Pancreas (tissue), 10 donors: ENCODE measurements at regions not wholly inside any gene's neighbourhood (a gene's known extent, or its start where the extent isn't known, plus 50 kb on each side); places are given as distances from the start of the nearest gene placed in this dataset.
"Not testable (repeated sequence)": the region's sequence is repeated elsewhere in the genome, so short reads cannot be mapped to it uniquely, and the experiment has no call there.

ENCODE experiments used
- ATAC-seq, 4 donors: fragments of 200-7000 bp; cut with Tn5 transposase; one replicate each; pipeline versions ENCODE4 v1.8.0 to v1.9.1; 2020; ENCODE audit warnings: mild to moderate bottlenecking in 4 of 4, moderate library complexity in 4 of 4
- DNase-seq, 6 donors: peaks; one replicate each; pipeline ENCODE4 v3.0.0-alpha.2; 2020
- FAIRE-seq: peaks from 2 replicates; lab custom pipeline; 2012; peaks lifted over from hg19 to GRCh38; lab: Jason Lieb, UNC
- H3K27ac ChIP-seq, 4 donors: fragments of 200-600 bp; sonication (generic); 1 replicate in 3 of 4; 2 replicates in 1 of 4; pipeline versions ENCODE4 v1.5.0 to v1.8.0; 2020
- H3K27me3 ChIP-seq, 4 donors: fragments of 200-600 bp; one replicate each; pipeline ENCODE4 v1.8.0; 2021
- H3K36me3 ChIP-seq, 3 donors: fragments of 200-600 bp; sonication (generic) in 1 of 3; one replicate each; pipeline versions ENCODE4 v1.5.0 to v1.8.0; 2020 to 2021
- H3K4me1 ChIP-seq, 3 donors: fragments of 200-600 bp; one replicate each; pipeline ENCODE4 v1.8.0; 2021
- H3K4me3 ChIP-seq, 4 donors: fragments of 200-600 bp; sonication (generic) in 2 of 4; one replicate each; pipeline versions ENCODE4 v1.5.0 to v1.8.0; 2020 to 2021
- H3K9me3 ChIP-seq, 4 donors: fragments of 200-600 bp; one replicate each; pipeline ENCODE4 v1.8.0; 2021
- WGBS, 2 donors: extraction: QIAGEN DNeasy Blood & Tissue Kit; methylation state at CpG; one replicate each; pipeline ENCODE4 v1.1.7; 2013; 5-methylcytosine and 5-hydroxymethylcytosine counted together
- intact Hi-C, 3 donors: fragments of 100-400 bp; cut with DNase I; formaldehyde crosslinking; loops; one replicate each; pipeline versions ENCODE4 v1.11.1 to v1.14.2; 2022
- TF ChIP-seq, protein P1 (sequence below), 4 donors: fragments of 200-600 bp; sonication (generic) in 3 of 4; IDR thresholded peaks; one replicate each; pipeline versions ENCODE4 v1.5.0 to v1.8.0; 2021; ENCODE audit warnings: antibody characterized with exemption in 4 of 4
- donor health status: healthy with polysubstance abuse.
- donor health status: DM: no; HTN: no; CAD: no; lungs with moderate emphysema.
- donor health status: DM: no; HTN: no; CAD: no.
- donor health status: control.
- donor health status: control.
- donor health status: Bipolar disorder and iron deficiency.
- donor health status: DM: yes; HTN: yes; CAD: no.
- donor health status: DM: no; HTN: no; CAD: no.
- donor health status: DM: no; HTN: no; CAD: no.
- donor health status: DM: yes; HTN: yes; CAD: no.

DNA sequence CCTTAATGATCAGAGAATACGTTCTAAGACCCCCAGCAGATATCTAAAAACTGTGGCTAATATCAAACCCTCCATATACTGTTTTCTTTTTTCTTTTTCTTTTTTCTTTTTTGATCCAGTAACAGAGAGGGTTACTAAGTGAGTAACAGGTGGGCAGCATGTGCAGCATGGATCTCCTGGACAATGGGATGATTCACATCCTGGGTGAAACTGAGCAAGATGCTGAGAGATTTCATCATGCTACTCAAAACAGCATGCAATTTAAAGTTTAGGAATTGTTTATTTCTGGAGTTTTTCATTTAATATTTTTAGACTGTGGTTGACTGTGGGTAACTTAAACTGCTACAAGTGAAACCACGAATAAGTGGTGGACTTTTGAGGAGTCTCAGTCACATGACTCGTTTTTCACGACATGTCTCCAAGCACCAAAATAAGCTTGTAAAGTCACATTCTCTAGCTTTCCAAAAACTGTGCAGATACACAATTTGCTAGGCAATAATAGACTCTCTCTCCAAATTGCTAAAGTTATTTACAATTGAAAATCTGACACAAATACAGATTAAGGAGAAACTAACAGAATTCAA, 716.2 kb downstream of the NXPH1 start:
- no peak for FAIRE-seq
- H3K27ac ChIP-seq, result no peak overlapping the region
- H3K36me3 ChIP-seq, result no peaks in the 10 kb centered on the region
- no peak for ATAC-seq
- TF ChIP-seq, protein P1, sequence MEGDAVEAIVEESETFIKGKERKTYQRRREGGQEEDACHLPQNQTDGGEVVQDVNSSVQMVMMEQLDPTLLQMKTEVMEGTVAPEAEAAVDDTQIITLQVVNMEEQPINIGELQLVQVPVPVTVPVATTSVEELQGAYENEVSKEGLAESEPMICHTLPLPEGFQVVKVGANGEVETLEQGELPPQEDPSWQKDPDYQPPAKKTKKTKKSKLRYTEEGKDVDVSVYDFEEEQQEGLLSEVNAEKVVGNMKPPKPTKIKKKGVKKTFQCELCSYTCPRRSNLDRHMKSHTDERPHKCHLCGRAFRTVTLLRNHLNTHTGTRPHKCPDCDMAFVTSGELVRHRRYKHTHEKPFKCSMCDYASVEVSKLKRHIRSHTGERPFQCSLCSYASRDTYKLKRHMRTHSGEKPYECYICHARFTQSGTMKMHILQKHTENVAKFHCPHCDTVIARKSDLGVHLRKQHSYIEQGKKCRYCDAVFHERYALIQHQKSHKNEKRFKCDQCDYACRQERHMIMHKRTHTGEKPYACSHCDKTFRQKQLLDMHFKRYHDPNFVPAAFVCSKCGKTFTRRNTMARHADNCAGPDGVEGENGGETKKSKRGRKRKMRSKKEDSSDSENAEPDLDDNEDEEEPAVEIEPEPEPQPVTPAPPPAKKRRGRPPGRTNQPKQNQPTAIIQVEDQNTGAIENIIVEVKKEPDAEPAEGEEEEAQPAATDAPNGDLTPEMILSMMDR (IDR thresholded peaks at IDR 0.05), result no peak
- H3K9me3 ChIP-seq, result no peaks in the 10 kb centered on the region
- intact Hi-C loops, result no loop called here
- H3K4me1 ChIP-seq, result no peaks in the 10 kb centered on the region
- no peak overlapping the region for H3K4me3 ChIP-seq
- no peaks in the 10 kb centered on the region for H3K27me3 ChIP-seq
- 35 to 69% methylated on average over 4 of the region's 4 CpGs for WGBS, 2 donors
- DNase-seq, result no peak

DNA sequence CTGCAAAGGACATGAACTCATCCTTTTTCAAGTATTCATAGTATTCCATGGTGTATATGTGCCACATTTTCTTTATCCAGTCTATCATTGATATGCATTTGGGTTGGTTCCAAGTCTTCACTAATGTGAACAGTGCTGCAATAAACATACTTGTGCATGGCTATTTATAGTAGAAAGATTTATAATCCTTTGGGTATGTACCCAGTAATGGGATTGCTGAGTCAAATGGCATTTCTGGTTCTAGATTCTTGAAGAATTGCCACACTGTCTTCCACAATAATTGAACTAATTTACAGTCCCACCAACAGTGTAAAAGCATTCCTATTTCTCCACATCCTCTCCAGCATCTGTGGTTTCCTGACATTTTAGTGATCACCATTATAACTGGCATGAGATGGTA, 730.3 kb downstream of the NXPH1 start:
- intact Hi-C loops, DNase-seq, H3K27me3 ChIP-seq, H3K4me1 ChIP-seq, H3K9me3 ChIP-seq, H3K4me3 ChIP-seq, H3K27ac ChIP-seq, FAIRE-seq, ATAC-seq, H3K36me3 ChIP-seq: not testable (repeated sequence)

DNA sequence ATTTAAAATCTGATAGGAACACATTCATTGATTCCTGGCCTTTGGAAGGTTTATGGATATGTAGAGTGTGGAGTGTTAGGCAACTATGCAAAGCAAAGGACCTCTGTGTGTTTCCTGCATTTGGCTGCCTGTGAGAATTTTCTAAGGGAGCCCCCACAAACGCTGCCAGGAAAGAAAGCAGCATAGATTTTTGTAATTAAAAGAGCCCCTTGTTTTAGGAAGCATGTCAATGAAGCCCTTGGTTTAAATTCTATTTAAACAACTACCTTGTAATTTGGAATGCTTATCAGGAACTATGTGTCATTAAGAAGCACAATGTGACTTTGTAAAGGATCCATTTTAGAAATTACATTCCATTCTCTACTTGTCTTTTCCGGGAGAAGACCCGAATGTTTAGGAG, 742.5 kb downstream of the NXPH1 start:
- TF ChIP-seq, protein P1 (IDR thresholded peaks at IDR 0.05), result no peak
- DNase-seq (no peak), FAIRE-seq (no peak), ATAC-seq (no peak)
- intact Hi-C loops, result no loop called here
- WGBS, 2 donors, result 10 to 11% methylated on average over 3 of the region's 3 CpGs
- Histone ChIP-seq H3K27me3 (peaks cover 0 to 3% (median 0%) of the 10 kb centered on the region in 4 donors), H3K4me3 (no peak overlapping the region), H3K9me3 (no peaks in the 10 kb centered on the region), H3K36me3 (no peaks in the 10 kb centered on the region), H3K4me1 (no peaks in the 10 kb centered on the region), H3K27ac (no peak overlapping the region)

DNA sequence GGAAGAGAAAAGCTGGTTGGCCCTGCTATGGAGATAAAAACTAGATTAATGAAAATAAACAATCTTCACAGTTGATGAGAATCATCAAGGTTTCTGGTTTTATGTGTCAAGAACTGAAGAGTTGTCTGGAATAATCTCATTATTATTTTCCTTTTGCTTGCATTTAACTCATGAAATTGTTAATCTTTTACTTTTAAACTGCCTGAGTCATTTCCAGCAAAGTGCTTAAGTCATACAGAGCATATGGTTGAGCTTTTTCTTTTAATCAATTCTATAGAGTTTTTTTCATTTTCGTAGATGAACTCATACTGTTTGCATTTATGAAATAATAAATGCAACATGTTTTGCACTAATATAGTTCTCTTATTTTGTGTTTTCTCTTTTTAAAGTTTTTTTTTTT, 747.9 kb downstream of the NXPH1 start:
- TF ChIP-seq, protein P1 (IDR thresholded peaks at IDR 0.05), result no peak
- Histone ChIP-seq H3K27me3 (no peaks in the 10 kb centered on the region), H3K36me3 (no peaks in the 10 kb centered on the region), H3K9me3 (no peaks in the 10 kb centered on the region), H3K4me3 (no peak overlapping the region), H3K27ac (no peak overlapping the region), H3K4me1 (no peaks in the 10 kb centered on the region)
- DNase-seq, result no peak
- ATAC-seq, result no peak
- no peak for FAIRE-seq
- WGBS, 2 donors, result 35 to 56% methylated on average over 1 of the region's 1 CpG
- intact Hi-C loops, result no loop called here

DNA sequence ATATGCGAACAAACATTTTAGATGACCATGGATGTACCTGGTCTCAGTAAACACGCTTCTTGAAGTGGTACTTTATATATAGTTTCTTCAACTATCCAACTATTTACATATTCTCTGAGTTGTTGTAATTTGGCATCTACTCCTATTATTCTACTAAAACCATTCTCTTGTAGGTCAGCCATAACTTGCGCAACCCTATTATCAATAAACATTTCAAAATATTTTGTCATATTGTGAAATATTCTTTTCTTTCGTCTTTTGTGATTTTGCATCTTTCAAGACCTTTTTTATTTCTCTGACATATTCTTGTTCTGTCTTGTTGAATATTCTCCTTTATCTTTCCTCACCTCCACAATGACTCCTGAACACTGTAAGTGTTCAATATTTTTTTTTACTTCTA, 753.3 kb downstream of the NXPH1 start:
- WGBS, 2 donors, result 63 to 79% methylated on average over 4 of the region's 4 CpGs
- H3K9me3 ChIP-seq, result no peaks in the 10 kb centered on the region
- no peaks in the 10 kb centered on the region for H3K27me3 ChIP-seq
- no peak overlapping the region for H3K4me3 ChIP-seq
- H3K27ac ChIP-seq, result no peak overlapping the region
- ATAC-seq (no peak), DNase-seq (no peak), FAIRE-seq (no peak)
- H3K36me3 ChIP-seq, result no peaks in the 10 kb centered on the region
- H3K4me1 ChIP-seq, result no peaks in the 10 kb centered on the region
- TF ChIP-seq, protein P1 (IDR thresholded peaks at IDR 0.05), result no peak
- intact Hi-C loops, result no loop called here
